IMR-90 (cell line): ENCODE measurements at regions not wholly inside any gene's neighbourhood (a gene's known extent, or its start where the extent isn't known, plus 50 kb on each side); places are given as distances from the start of the nearest gene placed in this dataset.

Experiments
- ATAC-seq: fragments of 200-7000 bp; cut with Tn5 transposase; 2 replicates; pipeline ENCODE4 v1.9.1; 2020; ENCODE audit warnings: low read depth, mild to moderate bottlenecking, moderate library complexity
- BruUV-seq: library from RNA; stranded (reverse); fragments of 400-500 nt; replicated peaks from 2 replicates; lab custom pipeline; 2021; lab: Mats Ljungman, UMichigan
- CTCF ChIA-PET: fragments of 300-600 bp; formaldehyde crosslinking; extraction: SDS; loops from one replicate; lab custom pipeline; 2021; ENCODE audit warnings: antibody characterized with exemption; lab: Yijun Ruan, JAX
- POLR2A ChIA-PET: fragments of 300-600 bp; sonication (Branson Sonifier 250); formaldehyde crosslinking; loops from one replicate; lab custom pipeline; 2022; ENCODE audit warnings: antibody characterized with exemption; ENCODE audit not compliant: unreplicated experiment; lab: Charles Lee
- DNase-seq: peaks from one replicate; pipeline ENCODE4 v3.0.0; 2013
- H2AFZ ChIP-seq: replicated peaks from 2 replicates; pipeline ENCODE3; 2013; ENCODE audit warnings: low read length, mild to moderate bottlenecking; ENCODE audit not compliant: poor library complexity
- H2AK5ac ChIP-seq: 2 replicates; pipeline ENCODE4 v1.6.1; 2013; ENCODE audit warnings: low read depth, low read length, inconsistent platforms
- H2AK9ac ChIP-seq: replicated peaks from 2 replicates; pipeline ENCODE3; 2013; ENCODE audit warnings: mild to moderate bottlenecking, low read depth, low read length, moderate library complexity; ENCODE audit not compliant: poor library complexity
- H2BK120ac ChIP-seq: 2 replicates; pipeline ENCODE4 v1.6.1; 2013; ENCODE audit warnings: low read depth, low read length, inconsistent platforms
- H2BK15ac ChIP-seq: 3 replicates; pipeline ENCODE4 v1.6.1; 2013; ENCODE audit warnings: low read depth, low read length, inconsistent platforms
- H2BK20ac ChIP-seq: 2 replicates; pipeline ENCODE4 v1.6.1; 2013; ENCODE audit warnings: low read depth, mild to moderate bottlenecking, inconsistent platforms, low read length, moderate library complexity
- H2BK5ac ChIP-seq: 2 replicates; pipeline ENCODE4 v1.6.1; 2013; ENCODE audit warnings: mild to moderate bottlenecking, low read depth, low read length, inconsistent platforms; ENCODE audit not compliant: poor library complexity, severe bottlenecking
- H3K14ac ChIP-seq: replicated peaks from 2 replicates; pipeline ENCODE4 v1.6.1; 2013; ENCODE audit warnings: low read depth, low read length, inconsistent platforms
- H3K18ac ChIP-seq: 2 replicates; pipeline ENCODE4 v1.6.1; 2013; ENCODE audit warnings: low read depth, low read length, control low read depth
- H3K23ac ChIP-seq: 2 replicates; pipeline ENCODE4 v1.6.1; 2013; ENCODE audit warnings: low read depth, low read length, inconsistent platforms
- H3K27ac ChIP-seq: 2 replicates; pipeline ENCODE4 v1.5.1; 2013; ENCODE audit warnings: mild to moderate bottlenecking, control low read depth, low read length; ENCODE audit not compliant: insufficient read depth
- H3K27me3 ChIP-seq: 2 replicates; pipeline ENCODE4 v1.6.1; 2013; ENCODE audit warnings: low read length; ENCODE audit not compliant: control insufficient read depth, insufficient read depth
- H3K36me3 ChIP-seq: 2 replicates; pipeline ENCODE4 v1.6.1; 2013; ENCODE audit warnings: low read length, mixed read lengths; ENCODE audit not compliant: control insufficient read depth, insufficient read depth
- H3K4ac ChIP-seq: 2 replicates; pipeline ENCODE4 v1.6.1; 2013; ENCODE audit warnings: low read depth, low read length, inconsistent platforms
- H3K4me1 ChIP-seq: 2 replicates; pipeline ENCODE4 v1.6.1; 2013; ENCODE audit warnings: low read length, mixed read lengths; ENCODE audit not compliant: control insufficient read depth, insufficient read depth
- H3K4me2 ChIP-seq: 2 replicates; pipeline ENCODE4 v1.6.1; 2013; ENCODE audit warnings: low read depth, mild to moderate bottlenecking, control low read depth, low read length, moderate library complexity
- H3K4me3 ChIP-seq: 2 replicates; pipeline ENCODE4 v1.5.1; 2013; ENCODE audit warnings: low read depth, mild to moderate bottlenecking, control low read depth, low read length, moderate library complexity; ENCODE audit not compliant: insufficient read depth
- H3K56ac ChIP-seq: 2 replicates; pipeline ENCODE4 v1.6.1; 2013; ENCODE audit warnings: low read length, inconsistent platforms; ENCODE audit not compliant: insufficient read depth; ENCODE audit errors: extremely low read depth
- H3K79me1 ChIP-seq, 2 experiments: 2 replicates each; pipeline ENCODE4 v1.6.1; 2013; ENCODE audit warnings: low read length in 2 of 2, inconsistent platforms in 1 of 2, low read depth in 1 of 2
- H3K9ac ChIP-seq: 2 replicates; pipeline ENCODE4 v1.6.1; 2013; ENCODE audit warnings: low read depth, low read length, control low read depth
- H3K9me1 ChIP-seq: 2 replicates; pipeline ENCODE4 v1.6.1; 2013; ENCODE audit warnings: low read length, inconsistent platforms; ENCODE audit not compliant: insufficient read depth
- H3K9me3 ChIP-seq: 2 replicates; pipeline ENCODE4 v1.6.1; 2013; ENCODE audit warnings: low read length; ENCODE audit not compliant: control insufficient read depth, insufficient read depth
- H4K20me1 ChIP-seq: 2 replicates; pipeline ENCODE4 v1.6.1; 2013; ENCODE audit warnings: low read length, inconsistent platforms; ENCODE audit not compliant: insufficient read depth
- H4K5ac ChIP-seq: 2 replicates; pipeline ENCODE4 v1.6.1; 2013; ENCODE audit warnings: mild to moderate bottlenecking, low read depth, low read length, control low read depth
- H4K8ac ChIP-seq, 2 experiments: 2 replicates each; pipeline ENCODE4 v1.6.1; 2013; ENCODE audit warnings: low read depth in 2 of 2, low read length in 2 of 2, control low read depth in 1 of 2, inconsistent platforms in 1 of 2
- H4K91ac ChIP-seq: 2 replicates; pipeline ENCODE4 v1.6.1; 2013; ENCODE audit warnings: low read depth, low read length, inconsistent platforms; ENCODE audit not compliant: insufficient read depth
- CEBPB ChIP-seq: IDR thresholded peaks from 2 replicates; pipeline ENCODE4 v1.6.1; 2012; ENCODE audit warnings: low read depth, low read length, improper control_type of control experiment
- CHD1 ChIP-seq: IDR thresholded peaks from 2 replicates; pipeline ENCODE4 v1.6.1; 2012; ENCODE audit warnings: low read depth, low read length, improper control_type of control experiment
- ELK1 ChIP-seq: fragments of 150-350 bp; IDR thresholded peaks from 2 replicates; pipeline ENCODE4 v1.6.1; 2016; ENCODE audit warnings: low read depth, mild to moderate bottlenecking, low read length, moderate library complexity, borderline replicate concordance
- MAFK ChIP-seq: IDR thresholded peaks from 2 replicates; pipeline ENCODE4 v1.6.1; 2012; ENCODE audit warnings: low read depth, low read length, improper control_type of control experiment
- MAZ ChIP-seq: IDR thresholded peaks from 2 replicates; pipeline ENCODE4 v1.6.1; 2012; ENCODE audit warnings: low read depth, mild to moderate bottlenecking, low read length, improper control_type of control experiment, moderate library complexity, borderline replicate concordance
- NFE2L2 ChIP-seq: fragments of 150-350 bp; IDR thresholded peaks from 2 replicates; pipeline ENCODE4 v1.6.1; 2016; ENCODE audit warnings: low read depth, mild to moderate bottlenecking, low read length
- POLR2A ChIP-seq: IDR thresholded peaks from 2 replicates; pipeline ENCODE4 v1.6.1; 2012; ENCODE audit warnings: mild to moderate bottlenecking, low read depth, low read length
- RAD21 ChIP-seq: IDR thresholded peaks from 2 replicates; pipeline ENCODE4 v1.6.1; 2012; ENCODE audit warnings: low read length, improper control_type of control experiment
- RCOR1 ChIP-seq: IDR thresholded peaks from 2 replicates; pipeline ENCODE4 v1.6.1; 2012; ENCODE audit warnings: mild to moderate bottlenecking, low read length, improper control_type of control experiment; ENCODE audit not compliant: insufficient replicate concordance
- RFX5 ChIP-seq: IDR thresholded peaks from 2 replicates; pipeline ENCODE4 v1.8.0; 2012; ENCODE audit warnings: low read depth, mild to moderate bottlenecking, low read length, moderate library complexity
- SMC3 ChIP-seq: fragments of 150-350 bp; IDR thresholded peaks from 2 replicates; pipeline ENCODE4 v1.6.1; 2016; ENCODE audit warnings: low read depth, mild to moderate bottlenecking, antibody characterized with exemption, low read length, moderate library complexity
- USF2 ChIP-seq: fragments of 150-350 bp; IDR thresholded peaks from 2 replicates; pipeline ENCODE4 v1.6.1; 2017; ENCODE audit warnings: mild to moderate bottlenecking, antibody characterized with exemption, low read length, low read depth
- WGBS, 2 experiments: methylation state at CpG; one replicate each; pipeline versions ENCODE4 v1.1.5 to v1.1.7; 2013; ENCODE audit warnings: missing lambda C conversion rate in 2 of 2; ENCODE audit not compliant: insufficient read length in 1 of 2; ENCODE audit errors: extremely low coverage in 2 of 2; 5-methylcytosine and 5-hydroxymethylcytosine counted together
- dilution Hi-C: fragments of 300-500 bp; cut with HindIII; formaldehyde crosslinking; loops from one replicate; pipeline ENCODE4 v1.14.3; 2018; ENCODE audit warnings: low sequenced_read_pairs; ENCODE audit not compliant: unreplicated experiment
- in situ Hi-C: fragments of 300-500 bp; cut with MboI; formaldehyde crosslinking; loops from 3 replicates; pipeline ENCODE4 v1.14.3; 2019; ENCODE audit warnings: low sequenced_read_pairs, inconsistent platforms, mixed read lengths
- intact Hi-C: fragments of 100-400 bp; cut with micrococcal nuclease; formaldehyde crosslinking; loops from 2 replicates; pipeline ENCODE4 v1.10.0; 2022
- TF ChIP-seq, protein P1 (sequence below): conservative IDR thresholded peaks from 2 replicates; pipeline ENCODE4 v1.5.1; 2012; ENCODE audit warnings: mild to moderate bottlenecking, low read depth, low read length, improper control_type of control experiment

DNA sequence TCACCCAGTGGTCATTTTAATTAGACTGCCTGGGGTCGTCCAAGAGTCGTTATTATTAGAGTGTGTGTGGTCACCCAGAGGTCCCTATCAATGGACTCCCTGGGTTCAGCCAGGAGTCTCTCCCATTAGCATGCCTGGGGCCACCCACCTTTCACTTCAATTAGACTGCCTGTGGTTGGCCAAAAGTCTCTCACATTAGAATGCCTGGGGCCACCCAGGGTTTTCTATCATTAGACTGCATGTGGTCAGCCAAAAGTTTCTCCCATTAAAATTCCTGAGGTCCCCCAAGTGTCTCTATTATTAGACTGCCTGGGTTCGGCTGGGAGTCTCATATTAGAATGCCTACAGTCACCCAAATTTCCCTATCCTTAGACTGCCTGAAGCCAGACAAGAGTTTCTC, 1472.6 kb downstream of the UQCRFS1 start:
- H2BK20ac ChIP-seq = no peak overlapping the region
- no peak for TF ChIP-seq RFX5
- TF ChIP-seq POLR2A = no peak
- no peak for TF ChIP-seq MAFK
- no peak for TF ChIP-seq MAZ
- TF ChIP-seq SMC3 = no peak
- no peak for TF ChIP-seq CHD1
- no peak for TF ChIP-seq USF2
- TF ChIP-seq, protein P1, sequence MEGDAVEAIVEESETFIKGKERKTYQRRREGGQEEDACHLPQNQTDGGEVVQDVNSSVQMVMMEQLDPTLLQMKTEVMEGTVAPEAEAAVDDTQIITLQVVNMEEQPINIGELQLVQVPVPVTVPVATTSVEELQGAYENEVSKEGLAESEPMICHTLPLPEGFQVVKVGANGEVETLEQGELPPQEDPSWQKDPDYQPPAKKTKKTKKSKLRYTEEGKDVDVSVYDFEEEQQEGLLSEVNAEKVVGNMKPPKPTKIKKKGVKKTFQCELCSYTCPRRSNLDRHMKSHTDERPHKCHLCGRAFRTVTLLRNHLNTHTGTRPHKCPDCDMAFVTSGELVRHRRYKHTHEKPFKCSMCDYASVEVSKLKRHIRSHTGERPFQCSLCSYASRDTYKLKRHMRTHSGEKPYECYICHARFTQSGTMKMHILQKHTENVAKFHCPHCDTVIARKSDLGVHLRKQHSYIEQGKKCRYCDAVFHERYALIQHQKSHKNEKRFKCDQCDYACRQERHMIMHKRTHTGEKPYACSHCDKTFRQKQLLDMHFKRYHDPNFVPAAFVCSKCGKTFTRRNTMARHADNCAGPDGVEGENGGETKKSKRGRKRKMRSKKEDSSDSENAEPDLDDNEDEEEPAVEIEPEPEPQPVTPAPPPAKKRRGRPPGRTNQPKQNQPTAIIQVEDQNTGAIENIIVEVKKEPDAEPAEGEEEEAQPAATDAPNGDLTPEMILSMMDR = no peak
- no peak for TF ChIP-seq NFE2L2
- no peak for TF ChIP-seq CEBPB
- no peak for TF ChIP-seq RAD21
- TF ChIP-seq ELK1 = no peak
- TF ChIP-seq RCOR1 = no peak
- no peak overlapping the region for H2BK120ac ChIP-seq
- ATAC-seq = no peak
- no TSS peak for BruUV-seq
- H3K36me3 ChIP-seq = no peaks in the 10 kb centered on the region
- H2AK9ac ChIP-seq = no peak overlapping the region
- H4K5ac ChIP-seq = no peak overlapping the region
- no peak overlapping the region for H3K56ac ChIP-seq
- H2AFZ ChIP-seq = no peak overlapping the region
- no peak overlapping the region for H3K18ac ChIP-seq
- 100% methylated on average over 1 of the region's 3 CpGs; no CpG with 5 or more reads in 1 of the 2 experiments for WGBS, 2 experiments
- no peak for DNase-seq
- no peak overlapping the region for H4K8ac ChIP-seq
- no peak overlapping the region for H3K9ac ChIP-seq
- dilution Hi-C loops = no loop called here
- POLR2A ChIA-PET = no interaction called here
- H2AK5ac ChIP-seq = no peak overlapping the region
- in situ Hi-C loops = no loop called here
- CTCF ChIA-PET = no interaction called here
- H3K4me3 ChIP-seq = no peak overlapping the region
- H3K9me1 ChIP-seq = no peaks in the 10 kb centered on the region
- H4K91ac ChIP-seq = no peak overlapping the region
- H3K4me1 ChIP-seq = no peaks in the 10 kb centered on the region
- H2BK15ac ChIP-seq = no peak overlapping the region
- no peaks in the 10 kb centered on the region for H3K27me3 ChIP-seq
- intact Hi-C loops = no loop called here
- H3K4ac ChIP-seq = no peak overlapping the region
- H3K9me3 ChIP-seq = no peaks in the 10 kb centered on the region
- H3K27ac ChIP-seq = no peak overlapping the region
- no peak overlapping the region for H3K4me2 ChIP-seq
- H2BK5ac ChIP-seq = no peak overlapping the region
- H3K14ac ChIP-seq = no peak overlapping the region
- H3K23ac ChIP-seq = no peak overlapping the region
- H3K79me1 ChIP-seq = no peaks in the 10 kb centered on the region; a peak in 1 of 4 replicates
- H4K20me1 ChIP-seq = no peaks in the 10 kb centered on the region
